ENCODE measurements at regions not wholly inside any gene's neighbourhood (a gene's known extent, or its start where the extent isn't known, plus 50 kb on each side); places are given as distances from the start of the nearest gene placed in this dataset.

GRCh38 chr21:38995731-38996130 lies 187.5 kb downstream of the PSMG1 start:
- TF ChIP-seq GLI4 (tag by site-specific recombination; IDR thresholded peaks at IDR 0.05) = no peak
- no peak for TF ChIP-seq ZBTB20 (tag by site-specific recombination; IDR thresholded peaks at IDR 0.05)
- no peak for TF ChIP-seq ZNF704 (tag by site-specific recombination; IDR thresholded peaks at IDR 0.05)
- TF ChIP-seq ZNF169 (tag by site-specific recombination; IDR thresholded peaks at IDR 0.05) = no peak
- no peak for TF ChIP-seq ZNF830 (tag by site-specific recombination; IDR thresholded peaks at IDR 0.05; ENCODE audit: low read depth)
- no peak for TF ChIP-seq CTCF (tag by site-specific recombination; IDR thresholded peaks at IDR 0.05)
- TF ChIP-seq ZNF792 (tag by site-specific recombination; IDR thresholded peaks at IDR 0.05) = no peak
- no peak for TF ChIP-seq ZNF433 (tag by site-specific recombination; IDR thresholded peaks at IDR 0.05; ENCODE audit: low read depth)
- no peak for TF ChIP-seq TCF7L2 (IDR thresholded peaks at IDR 0.05; ENCODE audit: borderline replicate concordance, low read depth, low read length)
- no peak for TF ChIP-seq PRDM10 (tag by site-specific recombination; IDR thresholded peaks at IDR 0.05)
- no peak for TF ChIP-seq ZNF513 (tag by site-specific recombination; IDR thresholded peaks at IDR 0.05)
- TF ChIP-seq YY1 (tag by site-specific recombination; IDR thresholded peaks at IDR 0.05) = no peak
- TF ChIP-seq ZBTB8A (tag by site-specific recombination; IDR thresholded peaks at IDR 0.05) = no peak
- no peak for TF ChIP-seq ZBTB17 (tag by site-specific recombination; IDR thresholded peaks at IDR 0.05)
